C4-2B (cell line): ENCODE measurements at regions not wholly inside any gene's neighbourhood (a gene's known extent, or its start where the extent isn't known, plus 50 kb on each side); places are given as distances from the start of the nearest gene placed in this dataset.

Source experiments
- H3K27ac ChIP-seq: fragments of 450-650 bp; 2 replicates; pipeline ENCODE4 v1.5.1; 2017
- ZFX ChIP-seq: fragments of 450-650 bp; IDR thresholded peaks from 2 replicates; pipeline ENCODE4 v1.6.1; 2017
- TF ChIP-seq, protein P1 (sequence below): fragments of 450-650 bp; conservative IDR thresholded peaks from 2 replicates; pipeline ENCODE4 v1.5.1; 2017; ENCODE audit warnings: mild to moderate bottlenecking

DNA sequence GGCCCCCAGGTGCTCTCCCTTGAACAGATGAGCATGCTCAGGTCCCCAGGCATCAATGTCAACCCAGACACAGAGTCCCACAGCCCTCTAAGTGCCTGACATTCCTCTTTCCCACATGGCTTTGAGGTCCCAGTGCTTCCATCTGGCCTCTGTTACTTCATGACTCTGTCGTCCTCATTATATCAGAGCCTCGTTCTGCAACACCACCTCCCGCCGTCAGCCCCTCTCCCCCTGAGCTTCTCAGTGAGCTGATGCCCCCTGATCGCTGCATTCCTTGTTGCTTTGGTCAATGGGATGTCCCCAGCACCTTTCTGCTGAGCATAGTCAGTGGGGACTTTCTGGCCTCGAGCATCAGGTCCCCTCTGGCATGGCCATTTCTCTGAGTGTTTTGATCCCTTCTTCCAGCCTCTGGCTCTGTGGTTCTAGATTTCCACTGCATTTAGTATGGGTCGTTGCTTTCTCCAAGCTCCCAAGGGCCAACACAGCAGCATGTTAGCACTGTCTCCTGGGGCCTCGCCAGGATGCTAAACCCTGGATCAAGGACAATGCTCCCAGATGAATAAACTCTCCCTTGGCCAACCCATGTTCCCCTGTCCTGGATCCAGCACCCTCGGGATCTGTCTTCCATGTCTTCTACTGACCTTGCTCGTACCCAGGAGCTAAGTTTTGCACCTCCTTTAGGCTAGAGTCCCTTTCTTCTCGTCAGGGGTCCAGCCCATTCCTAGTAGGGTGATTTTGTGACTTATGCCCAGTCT is 143.2 kb upstream of the TWIST2 start:
- H3K27ac ChIP-seq = no peak overlapping the region
- TF ChIP-seq ZFX = no peak
- TF ChIP-seq, protein P1, sequence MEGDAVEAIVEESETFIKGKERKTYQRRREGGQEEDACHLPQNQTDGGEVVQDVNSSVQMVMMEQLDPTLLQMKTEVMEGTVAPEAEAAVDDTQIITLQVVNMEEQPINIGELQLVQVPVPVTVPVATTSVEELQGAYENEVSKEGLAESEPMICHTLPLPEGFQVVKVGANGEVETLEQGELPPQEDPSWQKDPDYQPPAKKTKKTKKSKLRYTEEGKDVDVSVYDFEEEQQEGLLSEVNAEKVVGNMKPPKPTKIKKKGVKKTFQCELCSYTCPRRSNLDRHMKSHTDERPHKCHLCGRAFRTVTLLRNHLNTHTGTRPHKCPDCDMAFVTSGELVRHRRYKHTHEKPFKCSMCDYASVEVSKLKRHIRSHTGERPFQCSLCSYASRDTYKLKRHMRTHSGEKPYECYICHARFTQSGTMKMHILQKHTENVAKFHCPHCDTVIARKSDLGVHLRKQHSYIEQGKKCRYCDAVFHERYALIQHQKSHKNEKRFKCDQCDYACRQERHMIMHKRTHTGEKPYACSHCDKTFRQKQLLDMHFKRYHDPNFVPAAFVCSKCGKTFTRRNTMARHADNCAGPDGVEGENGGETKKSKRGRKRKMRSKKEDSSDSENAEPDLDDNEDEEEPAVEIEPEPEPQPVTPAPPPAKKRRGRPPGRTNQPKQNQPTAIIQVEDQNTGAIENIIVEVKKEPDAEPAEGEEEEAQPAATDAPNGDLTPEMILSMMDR = no peak

DNA sequence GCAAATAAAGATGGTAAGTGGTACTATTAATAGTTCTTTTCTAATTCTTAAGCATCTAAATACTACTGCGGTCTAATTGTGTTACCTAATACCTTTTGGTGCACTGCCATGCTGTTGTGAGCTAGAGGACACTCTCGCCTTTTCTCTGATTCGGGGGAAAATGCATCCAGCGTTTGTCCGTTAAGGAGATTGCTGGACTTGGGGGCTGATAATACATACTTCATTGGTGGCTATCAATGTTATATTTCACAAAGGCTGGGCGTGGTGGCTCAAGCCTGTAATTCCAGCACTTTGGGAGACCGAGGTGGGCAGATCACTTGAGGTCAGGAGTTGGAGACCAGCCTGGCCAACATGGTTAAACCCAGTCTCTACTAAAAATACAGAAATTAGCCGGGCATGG is 141.7 kb upstream of the TWIST2 start:
- no peak overlapping the region for H3K27ac ChIP-seq
- no peak for TF ChIP-seq ZFX
- TF ChIP-seq, protein P1 = no peak

DNA sequence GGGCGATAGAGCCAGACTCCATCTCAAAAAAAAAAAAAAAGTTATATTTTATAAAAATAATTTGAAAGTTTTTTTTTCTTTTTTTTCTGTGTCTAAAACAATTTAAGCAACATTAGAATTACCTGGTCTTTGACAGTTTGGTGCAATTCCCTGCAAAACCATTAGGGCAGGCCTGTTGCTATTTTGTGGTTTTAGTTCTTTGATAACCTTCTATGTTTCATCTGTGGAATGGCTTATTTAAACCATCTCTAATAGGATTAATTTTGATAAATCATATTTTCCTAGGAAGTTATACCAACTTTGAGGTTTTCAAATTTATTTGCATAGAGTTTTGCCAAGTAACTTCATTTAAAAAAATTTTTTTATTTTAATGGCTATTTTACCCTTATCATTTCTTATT is 141.2 kb upstream of the TWIST2 start:
- TF ChIP-seq, protein P1 = no peak; the same call in 1 of the 2 replicates
- TF ChIP-seq ZFX = no peak

DNA sequence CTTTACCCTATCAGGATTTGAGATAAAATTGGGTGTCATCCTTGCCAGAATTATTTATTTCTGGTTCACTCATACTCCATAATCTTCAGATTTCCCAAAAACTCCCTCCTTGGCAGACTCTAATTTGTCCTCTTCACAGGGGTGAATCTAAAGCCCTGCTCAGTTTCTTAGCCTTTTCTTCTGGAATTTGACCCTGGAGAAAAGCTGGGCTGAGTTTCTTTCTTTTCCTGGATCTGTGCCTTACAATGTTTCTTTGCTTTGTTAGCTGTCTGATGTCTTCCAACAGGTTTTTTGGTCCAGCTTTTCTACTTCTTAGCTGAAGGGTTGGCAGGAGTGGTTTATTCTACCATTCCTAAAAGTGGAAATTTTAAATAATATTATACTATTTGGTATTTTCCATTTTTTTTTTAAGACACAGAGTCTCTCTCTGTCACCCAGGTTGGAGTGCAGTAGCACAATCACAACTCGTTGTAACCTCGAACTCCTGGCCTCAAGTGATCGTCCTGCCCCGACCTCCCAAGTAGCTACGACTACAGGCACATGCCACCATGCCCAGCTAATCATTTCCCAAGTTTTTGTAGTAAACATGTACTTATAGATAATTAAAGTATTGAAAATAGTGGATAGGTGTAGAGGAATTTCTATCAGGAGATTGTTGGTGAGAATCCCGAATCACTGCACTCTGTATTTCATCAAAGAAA is 138.4 kb upstream of the TWIST2 start:
- no peak overlapping the region for H3K27ac ChIP-seq
- no peak for TF ChIP-seq ZFX
- TF ChIP-seq, protein P1 = no peak

More for the DNA sequence above, 141.2 kb upstream of the TWIST2 start:
- H3K27ac ChIP-seq = no peak overlapping the region

DNA sequence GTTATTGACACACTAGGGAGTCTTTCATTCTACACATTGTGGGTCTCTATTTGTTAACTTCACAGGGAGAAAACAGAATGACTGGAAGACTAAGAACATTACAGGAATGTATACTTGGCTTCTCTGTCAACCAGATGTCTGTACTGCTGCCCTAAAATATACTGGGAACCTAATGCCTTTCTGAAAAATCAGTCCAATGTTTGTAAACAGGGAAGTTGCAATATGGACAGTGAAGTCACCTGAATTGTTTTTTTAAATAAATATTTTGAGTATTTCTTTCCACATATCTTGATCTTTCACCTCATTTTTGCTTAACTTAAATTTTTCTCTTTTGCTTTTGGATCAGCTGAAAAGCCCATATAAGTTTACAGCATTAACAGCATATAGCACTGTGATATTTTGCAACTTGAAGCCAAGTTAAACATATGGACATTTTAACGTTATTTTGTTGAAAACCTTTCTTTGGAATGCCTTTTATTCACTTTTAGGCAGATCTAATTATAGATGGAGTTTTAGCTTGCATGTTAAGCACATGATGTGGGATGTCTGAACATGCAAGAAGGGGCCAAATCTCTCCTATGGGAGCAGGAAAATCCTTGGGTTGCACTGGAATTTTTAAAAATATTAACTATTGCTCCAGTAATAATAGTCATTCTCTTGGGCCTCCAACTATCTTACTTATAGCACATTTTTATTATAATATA is 137.7 kb upstream of the TWIST2 start:
- TF ChIP-seq ZFX = no peak
- TF ChIP-seq, protein P1 = no peak
- H3K27ac ChIP-seq = no peak overlapping the region

DNA sequence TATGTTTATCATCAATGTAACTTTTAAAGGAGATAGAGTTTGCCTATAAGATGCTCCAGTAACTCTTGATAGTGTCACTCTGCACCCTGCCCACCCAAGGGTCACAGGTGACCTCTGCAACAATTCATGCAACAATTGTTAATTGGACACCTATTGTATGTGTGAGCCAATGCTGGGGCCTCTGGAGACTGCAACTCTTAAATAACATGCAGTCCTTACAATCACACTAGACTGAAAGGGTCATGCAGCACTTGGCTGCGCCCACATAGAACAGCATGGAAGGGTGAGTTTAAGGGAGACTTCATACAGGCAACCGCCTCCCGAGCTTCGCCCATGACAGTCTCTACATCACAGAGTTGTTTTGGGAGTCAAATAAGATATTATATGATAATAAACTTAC is 137.1 kb upstream of the TWIST2 start:
- no peak overlapping the region for H3K27ac ChIP-seq
- TF ChIP-seq ZFX = no peak
- TF ChIP-seq, protein P1 = no peak

DNA sequence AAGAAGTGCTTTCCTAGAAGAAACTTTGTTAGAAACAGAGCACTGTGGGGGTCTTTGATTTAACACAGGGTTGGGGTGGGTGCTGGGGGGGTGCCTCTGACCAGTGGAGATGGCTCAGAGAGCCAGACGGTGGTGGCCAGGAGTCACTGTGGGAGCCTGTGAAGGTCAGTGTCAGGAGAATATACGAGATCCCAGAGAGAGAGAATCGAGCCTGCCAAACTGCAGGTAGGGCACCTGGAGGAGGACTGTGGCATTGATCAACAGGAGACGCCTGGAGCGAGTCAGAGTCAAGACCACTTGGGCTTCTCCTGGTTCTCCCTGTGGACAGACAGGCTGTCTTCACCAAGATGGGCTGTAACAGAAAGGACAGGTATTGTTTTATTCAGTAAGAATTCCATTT is 136.5 kb upstream of the TWIST2 start:
- H3K27ac ChIP-seq = no peak overlapping the region
- TF ChIP-seq, protein P1 = no peak
- TF ChIP-seq ZFX = no peak
